DOHH2 (cell line): ENCODE measurements at regions not wholly inside any gene's neighbourhood (a gene's known extent, or its start where the extent isn't known, plus 50 kb on each side); places are given as distances from the start of the nearest gene placed in this dataset.

Experiments used
- EZH2phosphoT487 ChIP-seq: fragments of 200-600 bp; sonication (generic); IDR thresholded peaks from 2 replicates; pipeline ENCODE4 v1.6.1; 2017; ENCODE audit warnings: borderline replicate concordance, mild to moderate bottlenecking, antibody characterized with exemption, low read length, moderate library complexity, mixed read lengths
- TF ChIP-seq, protein P1 (sequence below): fragments of 200-600 bp; sonication (generic); IDR thresholded peaks from one replicate; pipeline ENCODE4 v1.5.1; 2014; ENCODE audit warnings: antibody characterized with exemption, mild to moderate bottlenecking, low read depth, low read length; ENCODE audit not compliant: poor library complexity, severe bottlenecking

DNA sequence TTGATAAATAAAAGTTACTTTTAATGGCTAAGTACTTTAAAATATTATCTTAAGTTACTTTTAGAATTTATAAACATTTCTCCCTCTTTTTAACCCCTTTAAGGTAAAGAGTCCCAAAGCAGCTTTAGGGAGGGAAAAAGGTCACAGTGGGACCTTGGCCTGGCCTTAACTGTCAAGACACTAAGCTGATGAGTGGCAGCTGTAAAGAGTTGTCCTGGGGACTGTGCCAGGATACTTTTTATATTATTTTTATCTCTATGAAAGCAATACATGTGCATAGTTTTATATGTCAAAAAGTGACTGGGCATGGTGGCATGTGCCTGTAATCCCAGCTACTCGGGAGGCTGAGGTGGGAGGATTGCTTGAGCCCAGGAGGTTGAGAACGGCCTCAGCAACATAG is 94.2 kb upstream of the RESF1 start:
- TF ChIP-seq, protein P1, sequence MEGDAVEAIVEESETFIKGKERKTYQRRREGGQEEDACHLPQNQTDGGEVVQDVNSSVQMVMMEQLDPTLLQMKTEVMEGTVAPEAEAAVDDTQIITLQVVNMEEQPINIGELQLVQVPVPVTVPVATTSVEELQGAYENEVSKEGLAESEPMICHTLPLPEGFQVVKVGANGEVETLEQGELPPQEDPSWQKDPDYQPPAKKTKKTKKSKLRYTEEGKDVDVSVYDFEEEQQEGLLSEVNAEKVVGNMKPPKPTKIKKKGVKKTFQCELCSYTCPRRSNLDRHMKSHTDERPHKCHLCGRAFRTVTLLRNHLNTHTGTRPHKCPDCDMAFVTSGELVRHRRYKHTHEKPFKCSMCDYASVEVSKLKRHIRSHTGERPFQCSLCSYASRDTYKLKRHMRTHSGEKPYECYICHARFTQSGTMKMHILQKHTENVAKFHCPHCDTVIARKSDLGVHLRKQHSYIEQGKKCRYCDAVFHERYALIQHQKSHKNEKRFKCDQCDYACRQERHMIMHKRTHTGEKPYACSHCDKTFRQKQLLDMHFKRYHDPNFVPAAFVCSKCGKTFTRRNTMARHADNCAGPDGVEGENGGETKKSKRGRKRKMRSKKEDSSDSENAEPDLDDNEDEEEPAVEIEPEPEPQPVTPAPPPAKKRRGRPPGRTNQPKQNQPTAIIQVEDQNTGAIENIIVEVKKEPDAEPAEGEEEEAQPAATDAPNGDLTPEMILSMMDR: no peak
- TF ChIP-seq EZH2phosphoT487: no peak
